Amygdala (tissue), 56 donors: ENCODE measurements at regions not wholly inside any gene's neighbourhood (a gene's known extent, or its start where the extent isn't known, plus 50 kb on each side); places are given as distances from the start of the nearest gene placed in this dataset.

Experiments used
- DNase-seq, 56 donors: peaks; one replicate each; lab custom pipeline; 2025; lab: John Stamatoyannopoulos, UW

- peak in 54 of 56 donors; percentile 35 to 94 (median 80) for DNase-seq
These were observed 341.3 kb downstream of the USP25 start for GRCh38 chr21:16071092-16071491.

- DNase-seq: no peak
These were observed 342.0 kb downstream of the USP25 start for GRCh38 chr21:16071761-16072160.

GRCh38 chr21:16072221-16072620 is 342.4 kb downstream of the USP25 start:
- DNase-seq: no peak

- DNase-seq: peak in 21 of 56 donors; percentile 5 to 71 (median 29)
These were observed 343.0 kb downstream of the USP25 start for GRCh38 chr21:16072737-16073136.

GRCh38 chr21:16073586-16073985 is 343.8 kb downstream of the USP25 start:
- peak in 3 of 56 donors; percentile 26 to 32 (median 30) for DNase-seq

- no peak for DNase-seq
These were observed 345.2 kb downstream of the USP25 start for GRCh38 chr21:16074950-16075489.

- no peak for DNase-seq
These were observed 346.0 kb downstream of the USP25 start for GRCh38 chr21:16075649-16076282.

- no peak for DNase-seq
These were observed 346.7 kb downstream of the USP25 start for GRCh38 chr21:16076465-16076864.

GRCh38 chr21:16078382-16078781 is 348.6 kb downstream of the USP25 start:
- peak in 1 of 56 donors; percentile 31 for DNase-seq

GRCh38 chr21:16079830-16080229 is 350.0 kb downstream of the USP25 start:
- DNase-seq: no peak

- no peak for DNase-seq
These were observed 351.5 kb downstream of the USP25 start for GRCh38 chr21:16081304-16081703.

- DNase-seq: peak in 1 of 56 donors; percentile 53
These were observed 352.4 kb downstream of the USP25 start for GRCh38 chr21:16082038-16082816.

- peak in 38 of 56 donors; percentile 4 to 73 (median 38) for DNase-seq
These were observed 355.1 kb downstream of the USP25 start for GRCh38 chr21:16084776-16085364.

- peak in 1 of 56 donors; percentile 24 for DNase-seq
These were observed 355.6 kb downstream of the USP25 start for GRCh38 chr21:16085421-16085820.

- no peak for DNase-seq
These were observed 356.3 kb downstream of the USP25 start for GRCh38 chr21:16086121-16086520.

- no peak for DNase-seq
These were observed 357.2 kb downstream of the USP25 start for GRCh38 chr21:16086936-16087335.

GRCh38 chr21:16087523-16087922 is 357.7 kb downstream of the USP25 start:
- no peak for DNase-seq

GRCh38 chr21:16088056-16088455 is 358.3 kb downstream of the USP25 start:
- no peak for DNase-seq

GRCh38 chr21:16095005-16095404 is 365.2 kb downstream of the USP25 start:
- DNase-seq: no peak

- DNase-seq: no peak
These were observed 367.2 kb downstream of the USP25 start for GRCh38 chr21:16096988-16097387.

GRCh38 chr21:16102113-16102512 is 372.3 kb downstream of the USP25 start:
- DNase-seq: no peak
